RWPE2 (cell line): ENCODE measurements at regions not wholly inside any gene's neighbourhood (a gene's known extent, or its start where the extent isn't known, plus 50 kb on each side); places are given as distances from the start of the nearest gene placed in this dataset.

Source experiments
- ATAC-seq: fragments of 200-7000 bp; cut with Tn5 transposase; 3 replicates; pipeline ENCODE4 v1.9.1; 2021; ENCODE audit warnings: low read depth
- DNase-seq: peaks from one replicate; pipeline ENCODE4 v3.0.0-alpha.2; 2020; ENCODE audit warnings: low spot score
- H3K27ac ChIP-seq: fragments of 450-650 bp; 2 replicates; pipeline ENCODE4 v1.5.1; 2017; ENCODE audit warnings: mild to moderate bottlenecking; ENCODE audit not compliant: poor library complexity, severe bottlenecking
- H3K27me3 ChIP-seq: fragments of 250-450 bp; sonication (Bioruptor Pico); 2 replicates; pipeline ENCODE4 v1.5.1; 2021; ENCODE audit warnings: mild to moderate bottlenecking, moderate library complexity; ENCODE audit not compliant: insufficient read depth, poor library complexity, severe bottlenecking
- H3K36me3 ChIP-seq: fragments of 250-450 bp; sonication (Bioruptor Pico); 2 replicates; pipeline ENCODE4 v1.5.1; 2020; ENCODE audit warnings: low read depth, mild to moderate bottlenecking, moderate library complexity
- H3K4me1 ChIP-seq: fragments of 250-450 bp; sonication (Bioruptor Pico); 2 replicates; pipeline ENCODE4 v1.5.1; 2021; ENCODE audit warnings: mild to moderate bottlenecking, moderate library complexity; ENCODE audit not compliant: insufficient read depth, poor library complexity, severe bottlenecking
- H3K4me3 ChIP-seq: fragments of 250-450 bp; sonication (Bioruptor Pico); 2 replicates; pipeline ENCODE4 v1.5.1; 2021; ENCODE audit warnings: mild to moderate bottlenecking, moderate library complexity; ENCODE audit not compliant: severe bottlenecking
- H3K9me3 ChIP-seq: fragments of 250-450 bp; sonication (Bioruptor Pico); 2 replicates; pipeline ENCODE4 v1.5.1; 2021; ENCODE audit warnings: mild to moderate bottlenecking, moderate library complexity; ENCODE audit not compliant: severe bottlenecking
- CTCF ChIP-seq: fragments of 450-650 bp; IDR thresholded peaks from one replicate; pipeline ENCODE4 v1.5.1; 2017; ENCODE audit warnings: mild to moderate bottlenecking, moderate library complexity; ENCODE audit not compliant: poor library complexity, severe bottlenecking

- DNase-seq = no peak
- Histone ChIP-seq H3K4me3 (no peak overlapping the region), H3K27ac (no peak overlapping the region), H3K27me3 (no peaks in the 10 kb centered on the region), H3K36me3 (no peaks in the 10 kb centered on the region), H3K4me1 (no peaks in the 10 kb centered on the region), H3K9me3 (no peaks in the 10 kb centered on the region)
- ATAC-seq = no peak
- TF ChIP-seq CTCF = no peak
Measured at GRCh38 chr11:115741376-115742107, 237.3 kb upstream of the CADM1 start.

- Histone ChIP-seq H3K27ac (no peak overlapping the region), H3K36me3 (no peaks in the 10 kb centered on the region), H3K4me1 (no peaks in the 10 kb centered on the region), H3K27me3 (no peaks in the 10 kb centered on the region), H3K4me3 (no peak overlapping the region), H3K9me3 (no peaks in the 10 kb centered on the region)
- DNase-seq (no peak), ATAC-seq (no peak)
- TF ChIP-seq CTCF = no peak
Measured at GRCh38 chr11:115740324-115740723, 236.1 kb upstream of the CADM1 start.

GRCh38 chr11:115739878-115740277, 235.7 kb upstream of the CADM1 start:
- no peaks in the 10 kb centered on the region for H3K9me3 ChIP-seq
- H3K27me3 ChIP-seq = no peaks in the 10 kb centered on the region
- no peak overlapping the region for H3K27ac ChIP-seq
- 0 out of 3 replicates have a peak, but pooled peaks have one; percentile 17 for ATAC-seq
- no peaks in the 10 kb centered on the region for H3K36me3 ChIP-seq
- no peak for TF ChIP-seq CTCF
- no peaks in the 10 kb centered on the region for H3K4me1 ChIP-seq
- no peak overlapping the region for H3K4me3 ChIP-seq
- DNase-seq = no peak

- no peak overlapping the region for H3K27ac ChIP-seq
- H3K4me1 ChIP-seq = no peaks in the 10 kb centered on the region
- no peaks in the 10 kb centered on the region for H3K36me3 ChIP-seq
- no peak for TF ChIP-seq CTCF
- ATAC-seq (no peak), DNase-seq (no peak)
- H3K4me3 ChIP-seq = no peak overlapping the region
- H3K27me3 ChIP-seq = no peaks in the 10 kb centered on the region
- H3K9me3 ChIP-seq = no peaks in the 10 kb centered on the region
Measured at GRCh38 chr11:115739146-115739545, 234.9 kb upstream of the CADM1 start.

GRCh38 chr11:115737875-115738274, 233.7 kb upstream of the CADM1 start:
- no peak for TF ChIP-seq CTCF
- no peaks in the 10 kb centered on the region for H3K36me3 ChIP-seq
- ATAC-seq = no peak

More at GRCh38 chr11:115737875-115738274, 233.7 kb upstream of the CADM1 start:
- H3K27me3 ChIP-seq = no peaks in the 10 kb centered on the region
- no peak overlapping the region for H3K27ac ChIP-seq
- no peaks in the 10 kb centered on the region for H3K4me1 ChIP-seq
- DNase-seq = no peak
- H3K4me3 ChIP-seq = no peak overlapping the region
- H3K9me3 ChIP-seq = no peaks in the 10 kb centered on the region
